Anterior cingulate cortex (tissue), 58 donors: ENCODE measurements at regions not wholly inside any gene's neighbourhood (a gene's known extent, or its start where the extent isn't known, plus 50 kb on each side); places are given as distances from the start of the nearest gene placed in this dataset.

Experiments
- DNase-seq, 58 donors: peaks; one replicate each; lab custom pipeline; 2025; lab: John Stamatoyannopoulos, UW

DNA sequence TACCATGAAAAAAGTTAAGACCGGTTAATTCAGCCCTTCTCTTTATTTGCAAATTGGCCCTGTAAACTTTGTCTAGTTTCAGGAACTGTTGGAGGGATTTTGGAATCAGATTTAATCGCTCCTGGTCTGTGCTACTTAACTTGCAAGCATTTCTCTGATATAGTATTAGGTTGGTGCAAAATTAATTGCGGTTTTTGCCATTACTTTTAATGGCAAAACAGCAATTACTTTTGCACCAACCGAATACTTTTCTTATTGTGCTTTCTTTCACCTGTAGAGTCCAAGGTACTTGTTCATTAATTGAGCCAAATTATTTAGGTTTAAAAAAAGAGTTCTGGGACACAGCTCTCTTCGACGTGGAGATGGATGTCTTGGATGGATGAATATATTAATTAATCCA, 92.8 kb upstream of the HNRNPU start:
- DNase-seq, result no peak

GRCh38 chr1:244955661-244956060, 91.3 kb upstream of the HNRNPU start:
- DNase-seq, result no peak

DNA sequence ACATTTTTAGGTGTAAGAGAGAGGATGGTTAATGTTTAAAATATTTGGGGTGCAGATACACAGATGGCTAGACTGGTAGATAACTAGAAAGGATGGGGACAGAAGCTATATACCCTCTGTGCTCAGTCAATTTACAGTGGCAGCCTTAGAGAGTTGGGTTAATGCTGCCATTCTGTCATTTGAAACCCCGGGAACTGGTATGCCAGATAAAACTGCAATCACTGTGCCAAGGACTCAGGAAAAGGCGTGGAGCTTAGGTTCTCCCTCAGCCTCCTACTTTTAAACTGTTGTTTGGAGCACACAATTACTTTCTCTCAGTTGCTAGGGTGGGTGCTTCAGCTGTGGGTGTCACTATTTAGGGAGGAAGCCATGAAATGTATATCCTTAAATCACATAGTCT, 90.0 kb upstream of the HNRNPU start:
- DNase-seq, result no peak

GRCh38 chr1:244953901-244954300, 89.6 kb upstream of the HNRNPU start:
- DNase-seq, result no peak

- DNase-seq, result no peak
Observed at GRCh38 chr1:244952940-244953339, 88.6 kb upstream of the HNRNPU start.

DNA sequence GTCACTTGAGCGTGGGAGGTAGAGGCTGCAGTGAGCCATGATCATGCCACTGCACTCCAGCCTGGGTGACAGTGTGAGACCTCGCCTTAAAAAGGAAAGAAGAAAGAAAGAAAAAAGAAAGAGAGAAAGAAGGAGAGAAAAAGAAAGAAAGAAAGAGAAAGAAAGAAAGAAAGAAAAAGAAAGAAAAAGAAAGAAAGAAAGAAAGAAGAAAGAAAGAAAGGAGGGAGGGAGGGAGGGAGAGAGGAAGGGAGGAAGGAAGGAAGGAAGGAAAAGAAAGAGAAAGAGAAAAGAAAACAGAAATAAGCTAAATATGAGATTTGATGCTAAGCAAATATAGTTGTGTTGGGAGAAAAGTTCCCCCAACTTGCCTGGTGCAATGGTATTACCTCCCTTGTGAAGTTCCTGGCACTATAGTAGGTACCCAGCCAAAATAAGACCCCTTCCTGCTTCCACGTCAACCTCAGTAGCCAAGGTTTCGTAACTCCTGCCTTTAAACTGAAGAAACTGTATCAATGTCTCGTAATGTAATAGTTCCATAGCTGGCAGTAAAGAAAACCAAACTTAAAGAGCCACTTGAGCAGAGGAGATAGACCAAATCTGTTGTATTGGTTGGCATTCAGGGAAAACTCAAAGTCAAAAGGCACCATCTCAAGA, 88.1 kb upstream of the HNRNPU start:
- DNase-seq, result no peak

DNA sequence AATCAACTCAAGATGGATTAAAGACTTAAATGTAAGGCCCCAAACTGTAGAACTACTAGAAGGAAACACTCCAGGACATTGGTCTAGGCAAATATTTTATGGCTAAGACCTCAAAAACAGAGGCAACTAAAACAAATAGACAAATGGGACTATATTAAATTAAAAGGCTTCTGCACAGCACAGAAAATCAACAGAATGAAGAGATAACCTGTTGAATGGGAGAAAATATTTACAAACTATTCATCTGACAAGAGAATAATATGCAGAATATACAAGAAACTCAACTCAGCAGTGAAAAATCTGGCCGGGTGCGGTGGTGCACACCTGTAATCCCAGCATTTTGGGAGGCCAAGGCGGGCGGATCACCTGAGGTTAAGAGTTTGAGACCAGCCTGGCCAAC, 84.1 kb upstream of the HNRNPU start:
- no peak for DNase-seq

DNA sequence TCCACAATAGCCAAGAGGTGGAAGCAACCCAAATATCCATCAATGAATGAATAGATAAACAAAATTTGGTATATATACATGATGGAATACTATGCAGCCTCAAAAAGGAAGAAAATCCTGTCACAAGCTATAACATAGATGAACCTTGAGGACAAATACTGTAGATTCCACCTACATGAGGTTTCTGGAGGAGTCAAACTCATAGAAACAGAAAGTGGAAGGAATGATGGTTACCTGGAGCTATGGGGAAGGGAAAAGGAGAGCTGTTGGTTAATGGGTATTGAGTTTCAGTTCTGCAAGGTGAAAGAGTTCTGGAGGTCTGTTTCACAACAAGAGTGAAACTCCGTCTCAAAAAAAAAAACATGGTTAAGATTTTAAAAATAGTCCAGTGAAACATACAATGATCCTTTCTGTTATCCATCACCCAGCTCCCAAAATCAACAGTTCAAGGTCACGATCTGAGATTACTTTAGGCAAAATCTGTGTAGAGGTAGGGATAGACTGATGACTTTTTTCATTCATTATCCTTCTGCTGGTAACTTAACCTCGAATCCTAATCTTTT, 80.8 kb upstream of the HNRNPU start:
- DNase-seq, result no peak

DNA sequence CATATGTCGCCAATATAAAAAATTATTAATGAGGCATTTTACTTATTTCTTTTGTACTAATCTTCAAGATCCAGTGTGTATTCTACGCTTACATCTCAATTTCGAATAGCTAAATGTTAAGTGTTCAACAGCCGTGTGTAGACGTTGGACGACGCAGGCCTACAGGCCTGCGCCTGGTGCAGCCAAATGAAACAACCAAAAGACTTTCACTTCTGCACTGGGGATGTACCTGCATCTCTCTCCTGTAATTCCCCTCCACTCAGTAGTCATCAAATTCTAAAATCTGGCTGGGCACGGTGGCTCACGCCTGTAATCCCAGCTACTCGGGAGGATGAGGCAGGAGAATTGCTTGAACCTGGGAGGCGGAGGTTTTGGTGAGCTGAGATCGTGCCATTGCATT, 76.8 kb upstream of the HNRNPU start:
- no peak for DNase-seq

DNA sequence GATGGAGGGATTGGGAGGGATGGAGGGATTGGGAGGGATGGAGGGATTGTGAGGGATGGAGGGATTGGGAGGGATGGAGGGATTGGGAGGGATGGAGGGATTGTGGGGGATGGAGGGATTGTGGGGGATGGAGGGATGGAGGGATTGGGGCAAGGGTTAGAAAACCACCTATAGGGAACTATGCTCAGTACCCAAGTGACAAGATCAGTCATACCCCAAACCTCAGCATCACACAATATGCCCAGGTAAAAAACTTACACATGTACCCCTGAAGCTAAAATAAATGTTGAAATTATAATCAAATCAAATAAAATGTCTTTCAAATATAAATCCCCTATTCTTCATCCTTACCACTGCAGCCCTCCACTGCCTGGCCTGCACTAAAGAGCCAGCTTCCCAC, 72.8 kb upstream of the HNRNPU start:
- DNase-seq, result no peak

DNA sequence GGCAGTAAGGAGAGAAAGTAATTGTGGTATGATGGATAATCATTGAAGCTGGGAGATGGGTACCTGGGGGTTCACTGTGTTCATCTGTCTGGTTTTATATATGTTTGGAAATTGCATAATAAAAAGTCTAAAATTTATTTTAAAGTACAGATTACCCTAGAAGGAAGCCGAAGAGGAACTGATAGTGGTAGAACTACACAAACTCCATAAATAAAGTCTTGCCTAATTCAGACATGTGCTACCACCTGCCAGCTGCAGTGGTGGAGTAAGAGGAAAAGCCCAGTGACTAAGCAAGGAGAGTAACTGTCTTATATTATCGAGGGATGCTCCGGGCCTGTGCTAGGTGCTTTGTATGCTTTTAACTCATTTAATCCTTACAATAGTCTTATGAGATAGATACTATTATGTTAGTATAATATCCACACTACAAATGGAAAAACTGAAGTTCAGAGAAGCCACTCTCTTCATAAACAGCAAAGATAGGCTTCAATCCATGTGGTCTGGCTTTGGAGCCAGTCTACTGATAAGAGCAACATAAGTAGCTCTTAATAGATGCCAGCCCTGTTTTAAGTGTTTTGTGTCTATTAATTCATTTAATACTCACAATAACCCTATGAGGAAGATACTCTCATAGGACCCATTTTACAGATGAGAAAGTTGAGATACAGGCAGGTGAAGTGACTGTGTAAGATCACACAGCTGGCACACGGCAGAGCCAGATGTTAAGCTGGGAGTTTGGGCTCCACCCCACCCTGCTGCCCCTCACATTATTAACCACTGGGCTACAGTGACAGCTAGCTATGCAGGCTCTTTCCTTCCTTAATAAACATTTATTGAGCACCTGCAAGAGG, 56.8 kb upstream of the HNRNPU start:
- peak in 4 of 58 donors; percentile 0 to 21 (median 2) for DNase-seq

GRCh38 chr1:244919320-244920282, 55.3 kb upstream of the HNRNPU start:
- no peak for DNase-seq

GRCh38 chr1:244918421-244919319, 54.3 kb upstream of the HNRNPU start:
- peak in 49 of 58 donors; percentile 3 to 61 (median 26) for DNase-seq

- peak in 1 of 58 donors; percentile 1 for DNase-seq
Observed at GRCh38 chr1:244917073-244917670, 52.8 kb upstream of the HNRNPU start.

DNA sequence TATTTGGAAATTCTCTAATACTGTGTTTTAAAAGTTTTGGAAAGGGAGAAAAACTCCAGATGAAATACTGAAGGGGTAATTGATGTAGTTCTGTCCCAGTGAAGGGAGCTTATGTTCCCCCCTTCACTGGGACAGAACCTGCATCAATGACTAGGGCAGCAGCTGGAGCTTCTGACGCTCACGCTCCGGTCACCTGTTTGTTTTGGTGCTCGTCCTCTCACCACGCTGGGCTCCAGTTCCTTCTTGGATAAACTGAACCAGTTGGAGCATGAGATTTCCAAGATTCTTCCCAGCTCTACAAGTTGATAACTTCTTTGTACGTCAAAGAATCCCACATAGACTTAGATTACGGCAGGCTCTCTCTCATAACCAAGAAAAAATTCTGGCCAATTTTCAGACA, 51.4 kb upstream of the HNRNPU start:
- DNase-seq, result no peak

DNA sequence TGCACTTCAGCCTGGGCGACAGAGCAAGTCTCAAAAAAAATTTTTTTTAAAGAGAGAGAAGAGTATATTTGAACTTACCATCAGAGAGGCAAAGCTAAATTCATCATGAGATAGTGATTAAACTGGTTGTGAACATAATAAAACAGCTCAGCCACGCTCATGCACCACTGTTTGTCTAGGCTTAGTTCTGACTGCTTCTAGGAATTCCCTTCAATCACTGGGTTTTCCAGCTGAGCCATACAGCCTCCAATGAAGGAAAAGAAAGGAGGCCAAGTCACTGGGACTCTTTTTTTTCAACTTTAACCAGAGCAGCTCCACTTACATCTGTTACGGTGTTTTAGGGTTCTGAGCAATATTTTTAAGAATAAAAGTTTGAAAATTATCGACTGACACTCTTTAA, 50.4 kb upstream of the HNRNPU start:
- no peak for DNase-seq
